ENCODE measurements at regions not wholly inside any gene's neighbourhood (a gene's known extent, or its start where the extent isn't known, plus 50 kb on each side); places are given as distances from the start of the nearest gene placed in this dataset.

DNA sequence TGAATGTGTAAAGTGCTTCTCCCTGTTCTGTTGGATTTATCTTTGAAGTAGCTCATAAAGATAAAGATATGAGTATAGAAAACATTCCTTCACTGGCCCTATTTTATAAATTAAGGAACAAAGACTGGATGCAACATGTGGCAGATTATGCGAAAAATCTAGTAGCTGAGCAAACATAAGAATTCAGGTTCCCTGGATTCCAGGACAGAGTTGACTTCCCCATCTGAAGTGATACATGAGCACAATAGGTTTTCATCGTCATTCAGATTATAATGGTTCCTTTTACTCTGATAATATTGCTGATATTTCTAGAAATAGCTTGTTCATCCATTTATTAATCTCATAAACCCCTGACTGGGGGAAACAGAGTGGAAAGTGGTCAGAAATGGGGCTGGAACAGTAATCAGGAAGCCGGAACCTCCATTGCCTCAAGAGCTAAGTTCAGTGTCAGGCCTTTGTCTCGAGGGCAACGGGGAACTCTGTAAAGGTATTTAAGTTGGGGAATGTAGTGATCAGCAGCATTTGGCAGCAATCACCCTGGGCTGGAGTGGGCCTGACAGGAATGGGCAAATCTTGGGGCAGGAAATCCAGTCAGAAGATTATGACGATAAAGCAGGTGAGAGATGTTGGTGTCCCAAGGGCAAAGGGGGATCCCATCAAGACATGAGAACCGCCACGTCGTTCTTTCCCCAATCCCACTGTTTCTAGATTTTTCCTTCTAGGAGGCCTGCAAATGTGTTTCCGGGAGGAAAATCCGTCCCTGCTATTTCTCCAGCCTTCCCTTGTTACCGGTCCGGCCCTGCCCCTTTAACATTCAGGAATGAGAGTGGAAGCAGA, 232.5 kb upstream of the SERP2 start:
- no peak for ATAC-seq
- TF ChIP-seq, protein P1, sequence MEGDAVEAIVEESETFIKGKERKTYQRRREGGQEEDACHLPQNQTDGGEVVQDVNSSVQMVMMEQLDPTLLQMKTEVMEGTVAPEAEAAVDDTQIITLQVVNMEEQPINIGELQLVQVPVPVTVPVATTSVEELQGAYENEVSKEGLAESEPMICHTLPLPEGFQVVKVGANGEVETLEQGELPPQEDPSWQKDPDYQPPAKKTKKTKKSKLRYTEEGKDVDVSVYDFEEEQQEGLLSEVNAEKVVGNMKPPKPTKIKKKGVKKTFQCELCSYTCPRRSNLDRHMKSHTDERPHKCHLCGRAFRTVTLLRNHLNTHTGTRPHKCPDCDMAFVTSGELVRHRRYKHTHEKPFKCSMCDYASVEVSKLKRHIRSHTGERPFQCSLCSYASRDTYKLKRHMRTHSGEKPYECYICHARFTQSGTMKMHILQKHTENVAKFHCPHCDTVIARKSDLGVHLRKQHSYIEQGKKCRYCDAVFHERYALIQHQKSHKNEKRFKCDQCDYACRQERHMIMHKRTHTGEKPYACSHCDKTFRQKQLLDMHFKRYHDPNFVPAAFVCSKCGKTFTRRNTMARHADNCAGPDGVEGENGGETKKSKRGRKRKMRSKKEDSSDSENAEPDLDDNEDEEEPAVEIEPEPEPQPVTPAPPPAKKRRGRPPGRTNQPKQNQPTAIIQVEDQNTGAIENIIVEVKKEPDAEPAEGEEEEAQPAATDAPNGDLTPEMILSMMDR (IDR thresholded peaks at IDR 0.05 in 4 of 5, conservative IDR thresholded peaks at IDR 0.05 in 1 of 5) = no peak
- TF ChIP-seq POLR2A (IDR thresholded peaks at IDR 0.05) = no peak

DNA sequence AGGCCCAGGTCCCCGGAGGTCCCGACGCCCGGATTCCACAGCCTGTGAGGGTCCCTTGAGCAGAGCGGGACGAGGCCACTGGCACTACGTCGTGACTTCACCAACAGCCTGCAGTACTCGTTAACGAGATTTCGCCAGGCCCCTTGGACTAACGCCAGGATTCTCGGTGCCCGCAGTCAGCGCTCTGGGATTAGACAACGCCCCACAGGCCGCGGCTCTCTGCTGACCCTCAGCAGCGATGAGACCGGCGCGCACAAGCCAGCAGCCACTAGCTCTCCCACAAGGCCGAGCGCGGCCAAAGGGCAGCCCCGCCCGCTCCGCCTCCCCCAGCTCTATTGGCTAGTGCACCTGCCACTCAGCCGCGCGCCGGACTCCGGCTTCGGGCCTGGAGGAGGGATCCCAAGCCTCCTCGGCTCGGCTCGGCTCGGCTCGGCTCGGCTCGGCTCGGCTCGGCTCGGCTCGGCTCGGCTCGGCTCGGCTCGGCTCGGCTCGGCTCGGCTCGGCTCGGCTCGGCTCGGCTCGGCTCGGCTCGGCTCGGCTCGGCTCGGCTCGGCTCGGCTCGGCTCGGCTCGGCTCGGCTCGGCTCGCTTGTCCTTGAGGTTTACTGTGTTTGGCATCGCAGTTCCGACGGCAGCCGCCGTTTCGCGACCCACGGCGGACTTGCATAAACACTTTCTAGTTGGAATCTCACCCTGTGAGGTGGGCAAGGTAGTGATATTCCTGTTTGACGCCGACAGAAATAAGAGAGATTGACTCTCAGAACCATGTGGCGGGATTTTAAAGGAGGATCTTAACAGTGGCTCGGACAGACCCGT, 231.7 kb upstream of the SERP2 start:
- Histone ChIP-seq H3K27ac (peak overlapping the region; percentile 92 to 98 (median 96)), H3K36me3 (no peaks in the 10 kb centered on the region), H3K4me1 (peaks cover 9 to 21% of the 10 kb centered on the region in 2 donors), H3K27me3 (no peaks in the 10 kb centered on the region), H3K4me3 (peak overlapping the region; percentile 54 to 72 (median 68)), H3K9me3 (no peaks in the 10 kb centered on the region)
- peak; percentile 84 to 94 for TF ChIP-seq POLR2A (IDR thresholded peaks at IDR 0.05)
- TF ChIP-seq, protein P1 (IDR thresholded peaks at IDR 0.05 in 4 of 5, conservative IDR thresholded peaks at IDR 0.05 in 1 of 5) = peak; percentile 23 to 31 (median 26)
- intact Hi-C loops (cut with DNase I; ENCODE audit: low total_unique reads) = loop anchor here (1.0 to 10.0 kb wide), 3 partner anchors 160 to 1193 kb away; no protein-coding TSS in a partner anchor
- in situ Hi-C loops (cut with MboI; ENCODE audit: low sequenced_read_pairs in 4 of 4) = no loop called here
- DNase-seq (peak; percentile 96 to 98), ATAC-seq (peak; percentile 87 to 89)

More for the DNA sequence above, 232.5 kb upstream of the SERP2 start:
- Histone ChIP-seq H3K36me3 (no peaks in the 10 kb centered on the region), H3K4me3 (peak overlapping the region; percentile 54 to 72 (median 68)), H3K27me3 (no peaks in the 10 kb centered on the region), H3K27ac (peak overlapping the region; percentile 92 to 98 (median 96)), H3K9me3 (no peaks in the 10 kb centered on the region), H3K4me1 (peaks cover 9 to 21% of the 10 kb centered on the region in 2 donors)
- DNase-seq = no peak
- intact Hi-C loops (cut with DNase I; ENCODE audit: low total_unique reads) = loop anchor here (5.0 to 10.0 kb wide), 2 partner anchors 161 to 1194 kb away; no protein-coding TSS in a partner anchor
- in situ Hi-C loops (cut with MboI; ENCODE audit: low sequenced_read_pairs in 4 of 4) = no loop called here

DNA sequence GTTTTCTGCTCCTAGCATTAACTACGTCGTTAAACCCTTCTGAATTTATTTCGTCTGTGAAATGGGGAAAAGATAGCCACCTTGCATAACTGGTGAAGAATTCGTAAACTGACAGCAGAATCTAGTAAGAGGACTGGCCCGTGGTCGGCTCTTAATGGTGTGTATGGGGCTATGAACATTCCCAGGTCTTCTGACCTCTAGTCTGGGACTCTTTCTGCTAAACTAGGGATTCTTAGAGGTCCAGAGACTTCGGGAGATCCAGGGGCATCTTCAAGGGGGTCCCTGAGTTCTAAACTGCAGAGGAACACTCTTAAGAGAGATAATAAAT, 231.1 kb upstream of the SERP2 start:
- in situ Hi-C loops (cut with MboI; ENCODE audit: low sequenced_read_pairs in 4 of 4) (no loop called here), intact Hi-C loops (cut with DNase I; ENCODE audit: low total_unique reads) (loop anchor here (1.0 to 10.0 kb wide), 3 partner anchors 160 to 1192 kb away; no protein-coding TSS in a partner anchor)
- Histone ChIP-seq H3K27me3 (no peaks in the 10 kb centered on the region), H3K36me3 (no peaks in the 10 kb centered on the region), H3K4me1 (peaks cover 9 to 21% of the 10 kb centered on the region in 2 donors), H3K4me3 (peak overlapping the region; percentile 52 to 68 (median 62)), H3K27ac (peak overlapping the region; percentile 80 to 93 (median 89)), H3K9me3 (no peaks in the 10 kb centered on the region)
- TF ChIP-seq, protein P1 (IDR thresholded peaks at IDR 0.05 in 4 of 5, conservative IDR thresholded peaks at IDR 0.05 in 1 of 5) = no peak
- TF ChIP-seq POLR2A (IDR thresholded peaks at IDR 0.05) = no peak
- DNase-seq = no peak
- ATAC-seq = peak; percentile 27 to 39

DNA sequence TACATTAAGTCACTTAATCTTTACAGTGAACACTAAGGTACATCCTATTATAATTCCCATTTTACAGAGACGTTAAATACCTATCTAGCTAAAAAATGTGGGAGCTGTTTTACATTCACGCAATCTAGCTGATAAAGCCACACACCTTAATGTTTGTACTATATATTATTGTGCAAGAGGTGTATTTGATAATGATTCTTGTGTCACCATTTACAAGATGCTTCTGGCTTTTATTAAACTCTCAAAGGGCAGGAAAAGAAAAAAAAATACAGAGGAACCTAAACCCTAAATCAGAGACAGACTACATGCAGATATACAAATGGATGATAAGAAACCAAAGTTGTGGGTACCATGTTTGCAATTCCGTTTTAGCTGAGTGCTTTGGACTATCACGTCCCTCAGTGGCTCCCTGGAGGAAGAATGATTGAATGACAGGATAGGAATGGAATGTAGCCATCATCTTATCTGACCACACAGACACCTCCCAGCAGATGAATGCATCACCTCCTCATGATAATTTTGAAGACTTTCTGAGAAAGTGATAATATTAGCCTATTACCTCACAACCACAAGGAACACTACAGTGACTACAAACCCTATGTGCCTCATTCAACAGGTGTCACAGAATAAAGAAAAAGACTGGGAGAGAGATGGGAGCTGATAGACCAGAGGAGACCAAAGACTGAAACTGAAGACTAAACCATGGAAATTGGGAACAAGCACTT, 230.5 kb upstream of the SERP2 start:
- intact Hi-C loops (cut with DNase I; ENCODE audit: low total_unique reads) = loop anchor here (1.0 to 10.0 kb wide), 3 partner anchors 159 to 1192 kb away; no protein-coding TSS in a partner anchor
- TF ChIP-seq, protein P1 (IDR thresholded peaks at IDR 0.05 in 4 of 5, conservative IDR thresholded peaks at IDR 0.05 in 1 of 5) = no peak
- TF ChIP-seq POLR2A (IDR thresholded peaks at IDR 0.05) = no peak
- Histone ChIP-seq H3K4me1 (peaks cover 9 to 25% of the 10 kb centered on the region in 2 donors), H3K27ac (peak overlapping the region; percentile 80 to 93 (median 89)), H3K4me3 (peak overlapping the region; percentile 52 to 68 (median 62)), H3K27me3 (no peaks in the 10 kb centered on the region), H3K36me3 (no peaks in the 10 kb centered on the region), H3K9me3 (no peaks in the 10 kb centered on the region)
- ATAC-seq (peak in 1 of 2 donors; percentile 18), DNase-seq (no peak)
- in situ Hi-C loops (cut with MboI; ENCODE audit: low sequenced_read_pairs in 4 of 4) = no loop called here
